ENCODE measurements at regions not wholly inside any gene's neighbourhood (a gene's known extent, or its start where the extent isn't known, plus 50 kb on each side); places are given as distances from the start of the nearest gene placed in this dataset.

- H3K4me3 ChIP-seq (ENCODE audit: low read depth, low read length) = no peak overlapping the region
- TF ChIP-seq CTCF (IDR thresholded peaks at IDR 0.05; ENCODE audit: insufficient read depth, low read length, poor library complexity, severe bottlenecking) = no peak
- DNase-seq (ENCODE audit: low read depth) = no peak
- no peaks in the 10 kb centered on the region for H3K36me3 ChIP-seq (ENCODE audit: control insufficient read depth, insufficient read depth, low read length)
- no peaks in the 10 kb centered on the region for H3K27me3 ChIP-seq (ENCODE audit: control insufficient read depth, insufficient read depth, low read length)
These were observed 67.4 kb upstream of the HAAO start for GRCh38 chr2:42859791-42860190.

GRCh38 chr2:42859006-42859552 lies 66.7 kb upstream of the HAAO start:
- Histone ChIP-seq H3K4me3 (ENCODE audit: low read depth, low read length) (no peak overlapping the region), H3K36me3 (ENCODE audit: control insufficient read depth, insufficient read depth, low read length) (no peaks in the 10 kb centered on the region), H3K27me3 (ENCODE audit: control insufficient read depth, insufficient read depth, low read length) (no peaks in the 10 kb centered on the region)
- DNase-seq (ENCODE audit: low read depth) = no peak
- peak; percentile 84 for TF ChIP-seq CTCF (IDR thresholded peaks at IDR 0.05; ENCODE audit: insufficient read depth, low read length, poor library complexity, severe bottlenecking)

GRCh38 chr2:42858140-42859005 lies 66.0 kb upstream of the HAAO start:
- no peak for DNase-seq (ENCODE audit: low read depth)
- Histone ChIP-seq H3K27me3 (ENCODE audit: control insufficient read depth, insufficient read depth, low read length) (no peaks in the 10 kb centered on the region), H3K36me3 (ENCODE audit: control insufficient read depth, insufficient read depth, low read length) (no peaks in the 10 kb centered on the region), H3K4me3 (ENCODE audit: low read depth, low read length) (no peak overlapping the region)
- TF ChIP-seq CTCF (IDR thresholded peaks at IDR 0.05; ENCODE audit: insufficient read depth, low read length, poor library complexity, severe bottlenecking) = no peak

GRCh38 chr2:42856891-42857632 lies 64.7 kb upstream of the HAAO start:
- no peak overlapping the region for H3K4me3 ChIP-seq (ENCODE audit: low read depth, low read length)
- no peak for TF ChIP-seq CTCF (IDR thresholded peaks at IDR 0.05; ENCODE audit: insufficient read depth, low read length, poor library complexity, severe bottlenecking)
- no peaks in the 10 kb centered on the region for H3K27me3 ChIP-seq (ENCODE audit: control insufficient read depth, insufficient read depth, low read length)

GRCh38 chr2:42856106-42856860 lies 63.9 kb upstream of the HAAO start:
- Histone ChIP-seq H3K27me3 (ENCODE audit: control insufficient read depth, insufficient read depth, low read length) (no peaks in the 10 kb centered on the region), H3K4me3 (ENCODE audit: low read depth, low read length) (no peak overlapping the region), H3K36me3 (ENCODE audit: control insufficient read depth, insufficient read depth, low read length) (no peaks in the 10 kb centered on the region)
- DNase-seq (ENCODE audit: low read depth) = no peak
- TF ChIP-seq CTCF (IDR thresholded peaks at IDR 0.05; ENCODE audit: insufficient read depth, low read length, poor library complexity, severe bottlenecking) = no peak

More at GRCh38 chr2:42856891-42857632, 64.7 kb upstream of the HAAO start:
- DNase-seq (ENCODE audit: low read depth) = no peak
- no peaks in the 10 kb centered on the region for H3K36me3 ChIP-seq (ENCODE audit: control insufficient read depth, insufficient read depth, low read length)
